ENCODE measurements at regions not wholly inside any gene's neighbourhood (a gene's known extent, or its start where the extent isn't known, plus 50 kb on each side); places are given as distances from the start of the nearest gene placed in this dataset.

GRCh38 chr4:43993196-43993902 is 455.3 kb downstream of the KCTD8 start:
- DNase-seq: no peak

GRCh38 chr4:43999669-44000068 is 448.9 kb downstream of the KCTD8 start:
- no peak for DNase-seq

- no peak for DNase-seq
These were observed 446.2 kb downstream of the KCTD8 start for GRCh38 chr4:44002368-44002767.

DNA sequence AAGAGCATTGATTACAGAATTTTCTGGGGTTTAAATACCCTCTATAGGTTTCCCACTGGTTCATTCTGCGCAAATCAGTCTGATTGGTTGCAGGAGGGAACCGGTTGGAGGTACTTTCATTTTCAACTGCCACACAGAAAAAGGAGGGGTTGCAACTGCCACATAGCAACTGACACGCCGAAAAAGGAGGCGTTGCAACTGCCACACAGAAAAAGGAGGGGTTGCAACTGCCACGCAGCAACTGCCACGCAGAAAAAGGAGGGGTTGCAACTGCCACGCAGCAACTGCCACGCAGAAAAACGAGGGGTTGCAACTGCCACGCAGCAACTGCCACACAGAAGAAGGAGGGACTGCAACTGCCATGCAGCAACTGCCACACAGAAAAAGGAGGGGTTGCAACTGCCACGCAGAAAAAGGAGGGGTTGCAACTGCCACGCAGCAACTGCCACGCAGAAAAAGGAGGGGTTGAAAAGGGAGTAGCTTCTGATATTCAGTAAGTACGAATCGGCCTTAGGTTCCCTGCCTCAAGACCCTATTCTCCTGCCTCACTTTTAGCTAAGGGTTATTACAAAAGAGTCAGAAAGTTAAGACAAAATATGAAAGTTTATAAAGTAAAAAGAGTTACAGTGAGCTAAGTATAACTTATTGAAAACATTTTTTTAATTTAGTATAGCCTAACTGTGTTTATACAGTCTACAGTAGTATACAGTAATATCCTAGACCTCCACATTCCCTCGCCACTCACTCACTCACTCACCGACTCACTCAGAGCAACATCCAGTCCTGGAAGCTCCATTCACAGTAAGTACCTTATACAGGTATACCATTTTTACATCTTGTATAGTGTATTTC is 431.8 kb downstream of the KCTD8 start:
- no peak for DNase-seq

- DNase-seq: no peak
These were observed 431.2 kb downstream of the KCTD8 start for GRCh38 chr4:44017422-44017739.

- no peak for DNase-seq
These were observed 428.9 kb downstream of the KCTD8 start for GRCh38 chr4:44019721-44020120.

DNA sequence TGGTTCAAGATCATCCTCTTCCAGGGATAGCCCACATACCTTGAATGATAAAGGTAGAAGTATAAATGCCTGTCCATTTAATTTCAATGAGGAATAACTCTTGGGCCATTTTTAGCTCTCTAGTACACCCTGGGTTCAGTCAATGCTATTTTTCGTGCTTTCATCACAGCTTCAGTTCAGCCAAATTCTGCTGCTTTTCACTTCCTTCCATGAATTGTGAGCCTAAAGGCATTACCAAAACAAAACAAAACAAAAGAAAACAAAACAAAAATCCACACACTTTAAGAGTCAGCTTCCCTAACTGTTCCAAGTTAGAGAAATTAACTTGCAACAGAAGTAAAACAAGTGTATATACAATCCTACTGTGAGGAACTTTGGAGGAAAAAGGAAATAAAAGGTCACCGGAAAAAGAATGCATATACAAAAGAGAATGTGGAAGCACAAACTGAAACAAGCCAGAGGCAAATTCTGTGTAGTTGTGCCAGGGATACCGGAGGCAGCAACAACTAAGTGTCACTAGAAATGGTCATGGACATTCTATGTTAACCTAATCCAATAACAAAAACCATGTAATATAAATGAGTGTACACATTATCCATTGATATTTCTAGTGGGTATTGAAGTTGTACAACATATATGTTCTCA is 423.1 kb downstream of the KCTD8 start:
- DNase-seq: no peak

DNA sequence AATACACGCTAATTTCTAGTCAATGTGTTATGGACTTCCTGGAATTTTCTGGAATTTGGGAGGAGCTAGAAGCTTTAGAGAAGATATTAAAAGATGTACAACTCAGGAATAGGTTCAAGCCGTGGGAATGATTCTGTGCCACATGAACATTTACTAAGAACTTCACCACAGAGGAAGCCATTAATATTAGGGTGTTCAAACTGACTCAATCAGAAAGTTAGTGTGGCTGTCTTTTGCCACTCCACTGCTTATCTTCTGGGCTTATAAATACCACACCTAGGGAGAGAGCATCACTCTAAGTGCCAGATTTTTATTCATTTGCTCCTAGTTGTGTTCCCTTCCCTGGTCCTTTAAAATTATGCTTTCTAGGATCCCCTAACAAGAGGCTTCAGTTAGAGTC is 409.8 kb downstream of the KCTD8 start:
- DNase-seq: no peak

- DNase-seq: no peak
These were observed 402.1 kb downstream of the KCTD8 start for GRCh38 chr4:44046491-44046890.

- DNase-seq: no peak
These were observed 391.9 kb downstream of the KCTD8 start for GRCh38 chr4:44056721-44057151.

DNA sequence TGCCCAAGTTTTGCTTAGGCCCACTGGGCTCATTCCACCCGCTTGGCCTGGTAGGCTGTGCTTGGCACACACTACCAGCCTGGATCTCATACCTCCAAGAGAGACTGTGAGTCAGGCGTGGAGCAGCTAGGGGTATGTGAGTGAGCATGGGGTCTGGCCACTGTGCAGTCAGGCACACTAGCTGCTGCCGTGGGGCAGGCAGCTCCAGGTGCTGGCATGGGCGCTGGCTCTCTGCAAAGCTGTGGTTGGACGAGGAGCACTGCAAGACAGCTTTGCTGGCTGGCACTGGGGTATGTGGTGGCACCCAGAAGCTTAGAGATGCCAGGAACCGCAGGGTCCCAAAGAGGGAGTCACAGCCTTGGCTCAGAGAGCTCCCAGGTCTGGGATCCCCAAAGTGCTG is 377.8 kb downstream of the KCTD8 start:
- DNase-seq: no peak

- no peak for DNase-seq
These were observed 376.4 kb downstream of the KCTD8 start for GRCh38 chr4:44071959-44072955.

DNA sequence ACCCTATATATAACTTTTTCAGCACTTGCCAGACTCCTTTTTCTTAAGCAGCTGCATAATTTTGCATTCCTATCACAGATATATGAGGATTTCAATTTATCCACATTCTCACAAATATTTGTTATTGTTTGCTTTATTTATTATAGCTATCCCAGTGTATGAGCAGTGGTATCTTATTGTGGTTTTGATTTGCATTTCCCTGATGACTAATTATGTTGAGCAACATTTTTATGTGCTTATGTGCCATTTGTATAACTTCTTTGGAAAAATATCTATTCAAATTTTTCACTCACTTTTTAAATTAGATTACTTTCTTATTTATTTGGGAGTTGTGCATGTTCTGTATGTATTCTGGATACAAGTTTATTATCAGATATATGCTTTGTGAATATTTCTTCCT is 361.9 kb downstream of the KCTD8 start:
- no peak for DNase-seq

DNA sequence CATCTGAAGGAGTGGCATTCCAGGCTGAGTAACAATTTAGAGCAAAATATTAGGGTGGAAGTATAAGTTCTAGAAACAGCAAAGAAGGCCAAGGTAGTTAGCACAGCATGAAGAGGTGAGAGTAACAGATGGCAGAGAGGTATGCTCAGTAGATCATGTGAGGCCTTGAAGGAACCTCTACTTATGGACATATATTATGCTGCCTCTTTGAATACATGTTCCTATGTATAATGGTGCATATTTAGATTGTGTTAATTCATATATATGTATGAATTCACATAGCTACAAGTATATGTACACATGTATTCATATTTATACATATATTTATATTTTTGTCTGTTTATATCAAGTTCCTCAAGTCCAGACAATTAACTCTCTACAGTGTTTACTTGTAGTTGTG is 355.2 kb downstream of the KCTD8 start:
- no peak for DNase-seq

- DNase-seq: no peak
These were observed 349.6 kb downstream of the KCTD8 start for GRCh38 chr4:44098973-44099372.

DNA sequence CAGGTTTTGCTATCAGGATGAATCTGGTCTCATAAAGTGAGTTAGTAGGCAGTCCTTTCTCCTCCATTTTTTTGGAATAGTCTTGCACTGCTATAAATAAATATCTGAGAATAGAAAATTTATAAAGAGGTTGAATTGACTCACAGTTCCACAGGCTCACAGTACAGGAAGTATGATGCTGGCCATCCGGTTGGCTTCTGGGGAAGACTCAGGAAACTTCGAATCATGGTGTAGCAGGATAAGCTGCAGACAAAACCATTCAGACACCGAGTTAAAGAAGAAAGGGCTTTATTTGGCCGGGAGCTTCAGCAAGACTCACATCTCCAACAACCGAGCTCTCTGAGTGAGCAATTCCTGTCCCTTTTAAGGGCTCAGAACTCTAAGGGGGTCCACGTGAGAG is 348.2 kb downstream of the KCTD8 start:
- no peak for DNase-seq

DNA sequence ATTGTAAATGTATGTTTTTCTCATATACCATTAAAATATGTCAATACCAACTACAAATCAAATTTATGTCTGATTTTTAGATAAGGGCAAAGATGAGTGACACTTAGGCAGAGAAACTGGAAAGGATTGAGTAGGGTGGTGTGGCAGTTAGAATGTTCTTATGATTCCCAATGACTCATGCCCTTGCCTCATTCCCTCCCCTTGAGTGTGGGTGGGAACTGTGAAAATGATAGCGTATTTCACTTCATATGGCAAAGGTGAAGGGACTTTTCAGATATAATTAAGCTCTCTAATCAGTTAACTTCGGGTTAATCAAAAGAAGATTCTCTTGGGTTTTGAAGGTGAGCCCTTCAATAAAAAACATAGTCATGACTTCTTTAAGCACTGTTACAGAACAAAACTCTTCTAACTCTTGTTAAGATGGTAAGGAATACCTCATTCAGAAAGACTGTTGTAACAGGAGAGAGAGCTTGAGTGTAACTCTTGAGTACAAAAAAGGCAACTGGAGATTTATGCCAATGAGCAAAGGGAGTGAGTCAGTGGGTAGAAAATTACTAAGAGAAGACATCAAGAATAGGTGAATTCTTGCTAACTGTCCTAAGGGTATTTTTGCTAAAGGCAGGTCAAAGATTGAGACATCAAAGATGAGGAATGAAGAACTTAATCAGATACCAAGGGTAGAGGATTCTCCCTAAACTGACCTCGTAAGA is 329.5 kb downstream of the KCTD8 start:
- no peak for DNase-seq

DNA sequence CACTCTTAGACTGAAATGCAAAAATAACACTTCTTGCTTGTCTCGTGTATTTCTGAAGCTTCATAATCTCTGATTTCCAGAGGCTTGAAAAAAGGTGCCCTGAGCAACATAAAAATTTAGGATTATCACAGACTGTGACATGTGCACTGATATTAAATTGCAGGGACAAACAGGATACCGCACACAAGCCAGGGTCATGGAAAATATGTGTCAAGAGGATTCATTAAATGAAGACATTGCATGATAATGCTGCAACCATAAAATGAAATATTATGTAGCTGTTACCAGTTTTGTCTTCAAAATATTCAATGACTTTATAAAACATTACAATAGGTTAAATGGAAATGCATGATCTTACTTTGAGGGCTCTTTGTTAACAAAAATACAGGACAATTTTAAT is 328.0 kb downstream of the KCTD8 start:
- DNase-seq: no peak

DNA sequence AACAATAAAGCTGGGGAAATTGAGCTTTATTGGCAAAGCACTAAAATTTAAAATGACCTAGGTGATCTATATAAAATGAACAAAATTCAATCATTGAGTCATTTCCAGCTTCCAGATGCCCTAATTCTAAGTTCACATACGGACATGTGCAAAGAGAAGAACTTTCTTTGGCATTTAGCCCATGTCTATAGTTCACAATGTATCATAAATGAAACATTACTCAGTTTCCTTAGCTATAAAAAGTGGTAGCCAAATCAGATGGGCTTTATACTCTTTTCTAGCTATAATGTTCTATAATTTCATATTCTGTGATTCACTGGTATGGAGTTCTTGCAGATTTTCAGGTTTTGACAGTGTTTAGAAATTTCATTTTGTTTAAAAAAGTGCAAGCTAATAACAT is 327.4 kb downstream of the KCTD8 start:
- DNase-seq: no peak
